NCI-H1048 (cell line): ENCODE measurements at regions not wholly inside any gene's neighbourhood (a gene's known extent, or its start where the extent isn't known, plus 50 kb on each side); places are given as distances from the start of the nearest gene placed in this dataset.
"Not testable (repeated sequence)": the region's sequence is repeated elsewhere in the genome, so short reads cannot be mapped to it uniquely, and the experiment has no call there.

Experiments
- DNase-seq: peaks from one replicate; lab custom pipeline; 2025; lab: John Stamatoyannopoulos, UW

- no peak for DNase-seq
Observed at GRCh38 chr9:97179616-97180015, 127.8 kb upstream of the CCDC180 start.

GRCh38 chr9:97176206-97176605, 131.3 kb upstream of the CCDC180 start:
- DNase-seq: no peak

- not testable (repeated sequence) for DNase-seq
Observed at GRCh38 chr9:97168174-97168573, 129.2 kb upstream of the CTSV start.

- DNase-seq: not testable (repeated sequence)
Observed at GRCh38 chr9:97166496-97167138, 127.7 kb upstream of the CTSV start.

- DNase-seq: no peak
Observed at GRCh38 chr9:97160255-97160654, 121.3 kb upstream of the CTSV start.

GRCh38 chr9:97158722-97159121, 119.8 kb upstream of the CTSV start:
- not testable (repeated sequence) for DNase-seq

GRCh38 chr9:97155441-97155840, 116.5 kb upstream of the CTSV start:
- DNase-seq: not testable (repeated sequence)

GRCh38 chr9:97153967-97154366, 115.0 kb upstream of the CTSV start:
- no peak for DNase-seq

GRCh38 chr9:97153160-97153559, 114.2 kb upstream of the CTSV start:
- not testable (repeated sequence) for DNase-seq

GRCh38 chr9:97150471-97150870, 111.5 kb upstream of the CTSV start:
- not testable (repeated sequence) for DNase-seq

- not testable (repeated sequence) for DNase-seq
Observed at GRCh38 chr9:97148428-97148827, 109.5 kb upstream of the CTSV start.

- not testable (repeated sequence) for DNase-seq
Observed at GRCh38 chr9:97145680-97146079, 106.7 kb upstream of the CTSV start.

- no peak for DNase-seq
Observed at GRCh38 chr9:97140566-97140965, 101.6 kb upstream of the CTSV start.

- DNase-seq: no peak
Observed at GRCh38 chr9:97136421-97136820, 97.5 kb upstream of the CTSV start.

GRCh38 chr9:97133966-97134365, 95.0 kb upstream of the CTSV start:
- not testable (repeated sequence) for DNase-seq

- no peak for DNase-seq
Observed at GRCh38 chr9:97132865-97133264, 93.9 kb upstream of the CTSV start.

- not testable (repeated sequence) for DNase-seq
Observed at GRCh38 chr9:97130864-97131263, 91.9 kb upstream of the CTSV start.

- not testable (repeated sequence) for DNase-seq
Observed at GRCh38 chr9:97130387-97130786, 91.4 kb upstream of the CTSV start.

GRCh38 chr9:97128919-97129318, 90.0 kb upstream of the CTSV start:
- no peak for DNase-seq

GRCh38 chr9:97124256-97124655, 85.3 kb upstream of the CTSV start:
- DNase-seq: no peak

- no peak for DNase-seq
Observed at GRCh38 chr9:97110696-97111095, 71.8 kb upstream of the CTSV start.

GRCh38 chr9:97109194-97109811, 70.4 kb upstream of the CTSV start:
- no peak for DNase-seq

- DNase-seq: not testable (repeated sequence)
Observed at GRCh38 chr9:97105220-97105619, 66.3 kb upstream of the CTSV start.
